A549 (cell line): ENCODE measurements at regions not wholly inside any gene's neighbourhood (a gene's known extent, or its start where the extent isn't known, plus 50 kb on each side); places are given as distances from the start of the nearest gene placed in this dataset.

ENCODE experiments used
- BHLHE40 ChIP-seq: IDR thresholded peaks from 2 replicates; pipeline ENCODE4 v1.6.1; 2012; ENCODE audit warnings: low read depth, low read length, inconsistent platforms
- CBX8 ChIP-seq: fragments of 200-600 bp; sonication (generic); IDR thresholded peaks from 2 replicates; pipeline ENCODE4 v1.6.1; 2016
- EP300 ChIP-seq, 2 experiments: fragments of >200 bp; sonication (Bioruptor Twin); formaldehyde crosslinking; IDR thresholded peaks; 2 replicates in 1 of 2; 3 replicates in 1 of 2; pipeline ENCODE4 v1.6.1; 2016 to 2017
- FOSL2 ChIP-seq, 2 experiments: fragments of 450-650 bp in 1 of 2; fragments of >200 bp in 1 of 2; sonication (Bioruptor Twin) in 1 of 2; formaldehyde crosslinking; IDR thresholded peaks; 2 replicates each; pipeline versions ENCODE4 v1.5.0 to v1.6.1; 2016 to 2020; ENCODE audit warnings: mild to moderate bottlenecking in 1 of 2, moderate library complexity in 1 of 2
- HDAC2 ChIP-seq: fragments of 200-600 bp; sonication (generic); IDR thresholded peaks from 2 replicates; pipeline ENCODE4 v1.6.1; 2016
- JUNB ChIP-seq: fragments of >200 bp; sonication (Bioruptor Twin); formaldehyde crosslinking; IDR thresholded peaks from 2 replicates; pipeline ENCODE4 v1.6.1; 2016
- MAFK ChIP-seq: fragments of 450-650 bp; IDR thresholded peaks from 2 replicates; pipeline ENCODE4 v1.6.1; 2014; ENCODE audit not compliant: partially characterized antibody
- NR3C1 ChIP-seq: fragments of >200 bp; sonication (Bioruptor Twin); formaldehyde crosslinking; IDR thresholded peaks from 3 replicates; pipeline ENCODE4 v1.6.1; 2017
- POLR2A ChIP-seq: IDR thresholded peaks from 2 replicates; pipeline ENCODE4 v1.6.1; 2012; ENCODE audit warnings: mild to moderate bottlenecking, low read length
- RAD21 ChIP-seq, 2 experiments: fragments of >200 bp in 1 of 2; sonication (Bioruptor Twin) in 1 of 2; formaldehyde crosslinking in 1 of 2; IDR thresholded peaks in 1 of 2; conservative IDR thresholded peaks in 1 of 2; 2 replicates in 1 of 2; 3 replicates in 1 of 2; pipeline ENCODE4 v1.6.1; 2012 to 2018; ENCODE audit warnings: inconsistent platforms in 1 of 2
- RCOR1 ChIP-seq: fragments of 150-350 bp; IDR thresholded peaks from 2 replicates; pipeline ENCODE4 v1.6.1; 2014; ENCODE audit warnings: antibody characterized with exemption, low read length, low read depth
- TF ChIP-seq, protein P1 (sequence below): fragments of >200 bp; sonication (Bioruptor Twin); formaldehyde crosslinking; IDR thresholded peaks from 3 replicates; pipeline ENCODE4 v1.5.1; 2016
- TF ChIP-seq, protein P2 (sequence below): fragments of 250-450 bp; sonication (Bioruptor Pico); IDR thresholded peaks from 2 replicates; pipeline ENCODE4 v1.5.0; 2021; ENCODE audit warnings: mild to moderate bottlenecking, moderate library complexity, borderline replicate concordance
- TF ChIP-seq, protein P3 (sequence below): fragments of >200 bp; sonication (Bioruptor Twin); formaldehyde crosslinking; IDR thresholded peaks from 3 replicates; pipeline ENCODE4 v1.6.1; 2016

DNA sequence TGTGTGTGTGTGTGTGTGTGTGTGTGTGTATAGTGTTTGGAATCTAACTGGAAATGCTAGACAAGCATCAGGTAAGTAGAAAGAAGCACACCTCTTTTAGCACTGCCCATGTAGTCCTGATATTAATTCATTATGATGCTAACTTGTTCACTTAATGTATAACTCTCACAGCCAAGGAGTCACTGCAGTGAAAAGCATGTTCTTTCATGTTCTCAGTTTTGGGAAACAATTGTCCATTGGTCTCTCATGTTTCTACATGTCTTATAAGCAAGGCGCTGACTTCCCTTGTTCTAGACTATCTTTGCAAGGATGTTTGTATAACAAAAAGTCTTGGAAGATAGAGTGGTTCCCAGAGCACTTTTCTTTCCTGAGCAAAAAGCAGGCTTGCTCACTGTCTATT is 148.8 kb upstream of the TNPO1 start:
- TF ChIP-seq HDAC2: no peak
- TF ChIP-seq RAD21 (conservative IDR thresholded peaks at IDR 0.05 in 1 of 2, IDR thresholded peaks at IDR 0.05 in 1 of 2): no peak
- TF ChIP-seq, protein P1, sequence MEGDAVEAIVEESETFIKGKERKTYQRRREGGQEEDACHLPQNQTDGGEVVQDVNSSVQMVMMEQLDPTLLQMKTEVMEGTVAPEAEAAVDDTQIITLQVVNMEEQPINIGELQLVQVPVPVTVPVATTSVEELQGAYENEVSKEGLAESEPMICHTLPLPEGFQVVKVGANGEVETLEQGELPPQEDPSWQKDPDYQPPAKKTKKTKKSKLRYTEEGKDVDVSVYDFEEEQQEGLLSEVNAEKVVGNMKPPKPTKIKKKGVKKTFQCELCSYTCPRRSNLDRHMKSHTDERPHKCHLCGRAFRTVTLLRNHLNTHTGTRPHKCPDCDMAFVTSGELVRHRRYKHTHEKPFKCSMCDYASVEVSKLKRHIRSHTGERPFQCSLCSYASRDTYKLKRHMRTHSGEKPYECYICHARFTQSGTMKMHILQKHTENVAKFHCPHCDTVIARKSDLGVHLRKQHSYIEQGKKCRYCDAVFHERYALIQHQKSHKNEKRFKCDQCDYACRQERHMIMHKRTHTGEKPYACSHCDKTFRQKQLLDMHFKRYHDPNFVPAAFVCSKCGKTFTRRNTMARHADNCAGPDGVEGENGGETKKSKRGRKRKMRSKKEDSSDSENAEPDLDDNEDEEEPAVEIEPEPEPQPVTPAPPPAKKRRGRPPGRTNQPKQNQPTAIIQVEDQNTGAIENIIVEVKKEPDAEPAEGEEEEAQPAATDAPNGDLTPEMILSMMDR: no peak
- TF ChIP-seq EP300 (IDR thresholded peaks at IDR 0.05): no peak
- TF ChIP-seq NR3C1: no peak
- TF ChIP-seq, protein P2, sequence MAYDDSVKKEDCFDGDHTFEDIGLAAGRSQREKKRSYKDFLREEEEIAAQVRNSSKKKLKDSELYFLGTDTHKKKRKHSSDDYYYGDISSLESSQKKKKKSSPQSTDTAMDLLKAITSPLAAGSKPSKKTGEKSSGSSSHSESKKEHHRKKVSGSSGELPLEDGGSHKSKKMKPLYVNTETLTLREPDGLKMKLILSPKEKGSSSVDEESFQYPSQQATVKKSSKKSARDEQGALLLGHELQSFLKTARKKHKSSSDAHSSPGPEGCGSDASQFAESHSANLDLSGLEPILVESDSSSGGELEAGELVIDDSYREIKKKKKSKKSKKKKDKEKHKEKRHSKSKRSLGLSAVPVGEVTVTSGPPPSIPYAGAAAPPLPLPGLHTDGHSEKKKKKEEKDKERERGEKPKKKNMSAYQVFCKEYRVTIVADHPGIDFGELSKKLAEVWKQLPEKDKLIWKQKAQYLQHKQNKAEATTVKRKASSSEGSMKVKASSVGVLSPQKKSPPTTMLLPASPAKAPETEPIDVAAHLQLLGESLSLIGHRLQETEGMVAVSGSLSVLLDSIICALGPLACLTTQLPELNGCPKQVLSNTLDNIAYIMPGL (CRISPR knock-in tag): no peak
- TF ChIP-seq FOSL2 (IDR thresholded peaks at IDR 0.05): no peak
- no peak for TF ChIP-seq FOSL2 (CRISPR knock-in tag; IDR thresholded peaks at IDR 0.05)
- TF ChIP-seq CBX8: no peak
- TF ChIP-seq POLR2A: no peak
- TF ChIP-seq JUNB: no peak
- no peak for TF ChIP-seq BHLHE40
- TF ChIP-seq, protein P3, sequence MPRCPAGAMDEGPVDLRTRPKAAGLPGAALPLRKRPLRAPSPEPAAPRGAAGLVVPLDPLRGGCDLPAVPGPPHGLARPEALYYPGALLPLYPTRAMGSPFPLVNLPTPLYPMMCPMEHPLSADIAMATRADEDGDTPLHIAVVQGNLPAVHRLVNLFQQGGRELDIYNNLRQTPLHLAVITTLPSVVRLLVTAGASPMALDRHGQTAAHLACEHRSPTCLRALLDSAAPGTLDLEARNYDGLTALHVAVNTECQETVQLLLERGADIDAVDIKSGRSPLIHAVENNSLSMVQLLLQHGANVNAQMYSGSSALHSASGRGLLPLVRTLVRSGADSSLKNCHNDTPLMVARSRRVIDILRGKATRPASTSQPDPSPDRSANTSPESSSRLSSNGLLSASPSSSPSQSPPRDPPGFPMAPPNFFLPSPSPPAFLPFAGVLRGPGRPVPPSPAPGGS: no peak
- no peak for TF ChIP-seq MAFK
- no peak for TF ChIP-seq RCOR1
